ENCODE measurements at regions not wholly inside any gene's neighbourhood (a gene's known extent, or its start where the extent isn't known, plus 50 kb on each side); places are given as distances from the start of the nearest gene placed in this dataset.

DNA sequence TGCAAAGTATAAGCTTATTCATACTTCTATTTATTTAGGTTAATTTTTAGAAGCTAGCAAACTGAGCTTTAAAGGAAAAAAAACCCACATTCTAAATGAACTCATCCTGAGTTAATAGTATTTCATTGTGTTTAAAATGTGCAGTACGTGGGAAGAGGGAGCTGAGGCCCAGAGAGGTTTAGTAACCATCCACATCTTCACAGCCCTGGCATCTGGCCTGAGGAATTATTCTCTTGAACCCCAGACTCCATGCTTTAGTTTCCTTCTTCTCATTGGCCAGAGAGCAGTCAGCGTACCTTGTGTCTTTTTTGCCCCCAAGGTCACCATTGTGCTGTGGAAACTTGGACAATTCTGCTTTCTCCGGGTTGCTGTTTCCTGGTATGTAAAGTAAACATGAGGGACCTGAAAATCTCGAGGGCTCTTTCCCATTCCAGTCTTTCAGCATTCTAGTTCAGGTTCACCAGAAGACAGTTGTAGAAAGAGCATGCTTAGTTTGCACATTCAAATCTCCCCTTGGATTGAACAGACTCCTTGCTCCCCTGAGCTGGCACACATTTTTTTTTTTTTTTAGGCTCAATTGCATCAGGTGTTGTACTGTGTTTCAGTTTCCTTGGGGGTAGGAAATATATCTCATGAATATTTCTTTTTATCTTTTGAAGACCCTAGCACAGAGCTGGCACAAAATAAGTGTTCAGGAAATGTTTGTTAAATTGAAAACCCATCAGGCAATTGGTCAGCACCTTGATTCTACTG, 81.4 kb downstream of the MYCN start:
- DNase-seq = peak; percentile 44 to 83 (median 63)
- WGBS, 2 donors = 53 to 76% methylated on average over 4 of the region's 4 CpGs
- Histone ChIP-seq H3K4me1 (ENCODE audit: control insufficient read depth in 5 of 5, insufficient read depth in 5 of 5, low read length in 5 of 5) (no peaks in the 10 kb centered on the region), H3K36me3 (ENCODE audit: control insufficient read depth in 4 of 4, insufficient read depth in 4 of 4, low read length in 4 of 4) (no peaks in the 10 kb centered on the region), H3K27me3 (ENCODE audit: control insufficient read depth in 3 of 3, insufficient read depth in 3 of 3, low read length in 2 of 3) (no peaks in the 10 kb centered on the region), H3K27ac (ENCODE audit: low read depth in 1 of 2, low read length in 1 of 2) (no peak overlapping the region), H3K9me3 (ENCODE audit: control insufficient read depth in 4 of 4, insufficient read depth in 3 of 4, low read length in 3 of 4) (no peaks in the 10 kb centered on the region), H3K9ac (ENCODE audit: insufficient read depth in 1 of 2, low read length in 2 of 2) (no peak overlapping the region), H3K4me3 (no peak overlapping the region)
- TF ChIP-seq, protein P1, sequence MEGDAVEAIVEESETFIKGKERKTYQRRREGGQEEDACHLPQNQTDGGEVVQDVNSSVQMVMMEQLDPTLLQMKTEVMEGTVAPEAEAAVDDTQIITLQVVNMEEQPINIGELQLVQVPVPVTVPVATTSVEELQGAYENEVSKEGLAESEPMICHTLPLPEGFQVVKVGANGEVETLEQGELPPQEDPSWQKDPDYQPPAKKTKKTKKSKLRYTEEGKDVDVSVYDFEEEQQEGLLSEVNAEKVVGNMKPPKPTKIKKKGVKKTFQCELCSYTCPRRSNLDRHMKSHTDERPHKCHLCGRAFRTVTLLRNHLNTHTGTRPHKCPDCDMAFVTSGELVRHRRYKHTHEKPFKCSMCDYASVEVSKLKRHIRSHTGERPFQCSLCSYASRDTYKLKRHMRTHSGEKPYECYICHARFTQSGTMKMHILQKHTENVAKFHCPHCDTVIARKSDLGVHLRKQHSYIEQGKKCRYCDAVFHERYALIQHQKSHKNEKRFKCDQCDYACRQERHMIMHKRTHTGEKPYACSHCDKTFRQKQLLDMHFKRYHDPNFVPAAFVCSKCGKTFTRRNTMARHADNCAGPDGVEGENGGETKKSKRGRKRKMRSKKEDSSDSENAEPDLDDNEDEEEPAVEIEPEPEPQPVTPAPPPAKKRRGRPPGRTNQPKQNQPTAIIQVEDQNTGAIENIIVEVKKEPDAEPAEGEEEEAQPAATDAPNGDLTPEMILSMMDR (IDR thresholded peaks at IDR 0.05; ENCODE audit: control extremely low read depth, extremely low read depth) = no peak
- ATAC-seq (ENCODE audit: insufficient read depth, low FRiP score) = peak; percentile 61

DNA sequence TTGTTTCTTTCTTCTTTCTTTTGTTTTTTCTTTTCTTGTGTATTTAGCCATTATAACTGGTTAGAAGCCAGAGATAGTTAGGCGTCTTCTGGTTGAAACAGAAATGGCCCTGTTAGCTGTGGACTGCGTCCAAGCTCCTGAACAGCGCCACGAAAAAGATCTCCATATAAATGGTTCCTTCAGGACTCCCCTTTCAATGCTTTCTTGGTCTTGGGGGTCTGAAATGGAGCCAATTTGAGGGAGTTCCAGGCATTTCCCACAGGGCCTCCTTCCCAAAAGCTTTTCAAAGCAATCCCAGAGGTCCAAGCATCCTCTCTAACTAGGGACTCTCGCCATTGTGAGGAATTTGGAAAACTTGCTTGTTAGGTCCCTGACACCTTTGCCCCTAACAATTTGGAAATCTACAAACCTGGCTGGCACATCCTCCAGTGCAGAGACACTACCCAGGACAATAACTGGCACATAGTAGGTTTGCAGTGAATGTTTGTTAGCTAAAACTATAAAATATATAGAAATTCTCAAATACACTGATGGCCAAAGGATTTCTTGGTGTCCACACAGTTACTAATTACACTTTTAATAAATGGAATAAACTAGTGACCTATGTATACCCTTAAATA, 80.1 kb downstream of the MYCN start:
- Histone ChIP-seq H3K27ac (ENCODE audit: low read depth in 1 of 2, low read length in 1 of 2) (no peak overlapping the region), H3K27me3 (ENCODE audit: control insufficient read depth in 3 of 3, insufficient read depth in 3 of 3, low read length in 2 of 3) (peaks cover 0 to 4% (median 0%) of the 10 kb centered on the region in 3 donors), H3K9ac (ENCODE audit: insufficient read depth in 1 of 2, low read length in 2 of 2) (no peak overlapping the region), H3K36me3 (ENCODE audit: control insufficient read depth in 4 of 4, insufficient read depth in 4 of 4, low read length in 4 of 4) (no peaks in the 10 kb centered on the region), H3K4me1 (ENCODE audit: control insufficient read depth in 5 of 5, insufficient read depth in 5 of 5, low read length in 5 of 5) (no peaks in the 10 kb centered on the region), H3K4me3 (no peak overlapping the region), H3K9me3 (ENCODE audit: control insufficient read depth in 4 of 4, insufficient read depth in 3 of 4, low read length in 3 of 4) (no peaks in the 10 kb centered on the region)
- DNase-seq = no peak
- no peak for ATAC-seq (ENCODE audit: insufficient read depth, low FRiP score)
- WGBS, 2 donors = 89 to 90% methylated on average over 5 of the region's 5 CpGs
- TF ChIP-seq, protein P1 (IDR thresholded peaks at IDR 0.05; ENCODE audit: control extremely low read depth, extremely low read depth) = no peak

DNA sequence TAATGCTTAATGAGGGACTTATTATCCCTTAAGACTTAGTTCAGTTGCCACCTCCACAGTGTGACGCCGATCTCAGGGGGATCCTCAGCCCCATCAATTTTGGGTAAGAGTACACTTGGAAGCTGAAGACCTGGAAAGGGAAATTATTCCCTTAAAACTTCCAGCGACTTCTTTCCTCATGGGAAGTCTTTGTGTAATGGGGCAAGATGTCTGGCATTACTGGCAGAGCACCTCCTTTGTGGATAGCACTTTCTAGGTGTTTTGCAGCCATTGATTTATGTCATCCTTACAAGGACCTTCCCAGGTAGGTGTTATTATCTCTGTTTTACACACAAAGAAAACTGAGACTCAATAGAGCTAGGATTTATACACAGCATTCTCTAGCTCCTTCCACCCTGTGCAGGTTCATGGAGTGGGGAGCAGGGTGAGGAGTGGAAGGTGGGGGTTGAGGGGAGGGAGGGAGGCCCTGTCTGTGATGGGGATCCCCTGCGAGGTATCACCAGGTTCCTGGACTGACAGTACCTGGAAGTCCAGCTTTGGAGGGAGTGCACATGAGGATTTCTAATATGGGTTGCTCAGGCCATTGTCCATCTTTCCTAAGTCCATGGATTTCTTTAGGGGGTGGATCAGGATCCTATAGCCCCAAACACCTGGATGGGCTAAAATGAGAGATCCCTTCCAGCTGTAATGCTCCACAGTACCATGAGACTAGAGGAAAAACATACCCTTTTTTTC, 79.4 kb downstream of the MYCN start:
- TF ChIP-seq, protein P1 (IDR thresholded peaks at IDR 0.05; ENCODE audit: control extremely low read depth, extremely low read depth) = no peak
- H3K4me1 ChIP-seq (ENCODE audit: control insufficient read depth in 5 of 5, insufficient read depth in 5 of 5, low read length in 5 of 5) = no peaks in the 10 kb centered on the region
- DNase-seq (no peak), ATAC-seq (ENCODE audit: insufficient read depth, low FRiP score) (no peak)
- H3K36me3 ChIP-seq (ENCODE audit: control insufficient read depth in 4 of 4, insufficient read depth in 4 of 4, low read length in 4 of 4) = no peaks in the 10 kb centered on the region
- 90 to 91% methylated on average over 4 of the region's 4 CpGs for WGBS, 2 donors
- no peak overlapping the region for H3K9ac ChIP-seq (ENCODE audit: insufficient read depth in 1 of 2, low read length in 2 of 2)
- H3K4me3 ChIP-seq = no peak overlapping the region
- H3K9me3 ChIP-seq (ENCODE audit: control insufficient read depth in 4 of 4, insufficient read depth in 3 of 4, low read length in 3 of 4) = no peaks in the 10 kb centered on the region
- H3K27me3 ChIP-seq (ENCODE audit: control insufficient read depth in 3 of 3, insufficient read depth in 3 of 3, low read length in 2 of 3) = peaks cover 0 to 6% (median 2%) of the 10 kb centered on the region in 3 donors
- no peak overlapping the region for H3K27ac ChIP-seq (ENCODE audit: low read depth in 1 of 2, low read length in 1 of 2)
